WI38 (cell line): ENCODE measurements at regions not wholly inside any gene's neighbourhood (a gene's known extent, or its start where the extent isn't known, plus 50 kb on each side); places are given as distances from the start of the nearest gene placed in this dataset.
"Not testable (repeated sequence)": the region's sequence is repeated elsewhere in the genome, so short reads cannot be mapped to it uniquely, and the experiment has no call there.

ENCODE experiments used
- H3K4me3 ChIP-seq: 2 replicates; pipeline ENCODE4 v1.5.1; 2011; ENCODE audit warnings: low read depth, mild to moderate bottlenecking, control low read depth, low read length
- CTCF ChIP-seq: IDR thresholded peaks from 2 replicates; pipeline ENCODE4 v1.5.1; 2012; ENCODE audit warnings: low read depth, mild to moderate bottlenecking, control low read depth, low read length

- H3K4me3 ChIP-seq: no peak overlapping the region
- TF ChIP-seq CTCF: no peak
These were observed 443.2 kb downstream of the REEP3 start for GRCh38 chr10:63964406-63964805.

GRCh38 chr10:63965846-63966245 lies 444.6 kb downstream of the REEP3 start:
- no peak for TF ChIP-seq CTCF
- no peak overlapping the region for H3K4me3 ChIP-seq

DNA sequence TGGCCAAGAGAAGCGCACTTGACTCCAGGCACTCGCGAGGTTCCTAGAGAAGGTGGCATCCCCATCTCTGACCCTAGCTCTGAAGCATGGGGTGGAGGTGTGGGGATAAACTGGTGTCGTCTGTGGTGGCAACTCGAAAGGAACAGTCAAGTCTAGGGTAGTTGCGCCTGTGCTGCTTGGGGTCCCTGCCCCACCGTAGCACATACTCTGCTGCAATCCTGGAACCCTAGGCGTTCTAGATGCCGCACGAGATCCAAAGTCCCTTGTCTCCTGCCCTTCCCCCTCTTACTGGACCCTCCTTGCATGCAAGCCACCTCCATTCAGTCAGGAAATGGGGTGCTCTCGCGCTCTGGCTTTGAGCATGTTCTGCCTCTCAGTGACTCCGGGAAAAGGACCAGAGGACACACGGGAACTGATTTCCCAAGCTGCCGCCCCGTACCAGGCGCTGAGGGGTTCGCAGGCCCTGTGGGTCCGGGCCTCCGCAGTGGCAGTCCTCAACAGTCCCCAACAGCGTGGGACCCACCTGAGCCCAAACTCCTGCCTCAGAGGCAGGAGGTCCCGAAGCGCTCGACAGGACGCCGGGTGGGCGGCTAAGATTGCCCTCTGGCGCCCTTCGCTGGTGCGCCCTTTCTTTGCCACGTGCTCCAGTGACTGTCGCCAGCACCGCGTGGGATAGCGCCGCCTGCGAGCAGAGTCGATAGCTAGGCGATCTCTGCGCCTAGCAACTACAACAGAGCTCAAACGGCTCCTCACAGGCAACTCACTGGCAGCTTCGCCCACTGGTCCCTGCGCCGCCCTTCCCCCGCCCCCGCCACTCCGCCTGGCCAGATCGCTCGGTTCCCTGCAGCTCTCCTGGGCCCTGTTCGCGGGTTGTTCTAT lies 452.0 kb downstream of the REEP3 start:
- no peak for TF ChIP-seq CTCF
- no peak overlapping the region for H3K4me3 ChIP-seq

GRCh38 chr10:63976538-63976937 lies 455.3 kb downstream of the REEP3 start:
- no peak overlapping the region for H3K4me3 ChIP-seq
- TF ChIP-seq CTCF: no peak

DNA sequence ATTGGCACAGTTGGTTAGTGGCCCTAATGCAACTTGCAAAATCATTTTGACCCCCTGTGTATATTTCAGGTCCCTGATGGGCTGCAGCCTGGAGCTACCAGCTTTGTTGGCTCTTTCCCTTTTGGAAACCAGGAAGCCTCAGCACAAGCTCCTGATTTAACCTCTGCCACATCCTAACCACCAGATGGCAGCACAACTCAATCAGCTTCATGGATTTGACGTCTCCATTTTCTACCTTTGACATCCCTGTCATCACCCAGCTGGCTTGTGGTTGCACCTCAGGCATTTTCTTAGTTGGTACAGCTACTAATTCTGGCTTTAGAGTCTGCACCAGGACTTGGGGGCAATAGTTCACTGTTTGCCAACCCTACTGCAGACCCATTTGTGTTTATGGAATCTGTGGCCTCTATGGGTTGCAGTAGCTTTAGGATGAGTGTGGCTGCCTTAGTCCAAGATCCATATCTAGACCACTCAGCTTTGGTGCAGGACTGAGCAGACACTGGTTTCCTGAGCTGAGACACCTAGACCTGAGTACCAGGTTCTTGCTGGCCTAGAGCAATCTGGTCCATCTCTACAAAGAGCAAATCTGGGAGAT lies 456.2 kb downstream of the REEP3 start:
- H3K4me3 ChIP-seq: no peak overlapping the region
- TF ChIP-seq CTCF: no peak

DNA sequence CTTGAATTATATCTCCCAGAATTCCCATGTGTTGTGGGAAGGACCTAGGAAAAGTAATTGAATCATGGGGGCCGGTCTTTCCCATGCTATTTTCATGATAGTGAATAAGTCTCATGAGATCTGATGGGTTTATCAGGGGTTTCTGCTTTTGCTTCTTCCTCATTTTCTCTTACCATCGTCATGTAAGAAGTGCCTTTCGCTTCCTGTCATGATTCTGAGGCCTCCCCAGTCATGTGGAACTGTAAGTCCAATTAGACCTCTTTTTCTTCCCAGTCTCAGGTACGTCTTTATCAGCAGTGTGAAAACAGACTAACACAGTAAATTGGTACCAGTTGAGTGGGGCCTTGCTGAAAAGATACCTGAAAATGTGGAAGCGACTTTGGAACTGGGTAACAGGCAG lies 459.7 kb downstream of the REEP3 start:
- not testable (repeated sequence) for H3K4me3 ChIP-seq

DNA sequence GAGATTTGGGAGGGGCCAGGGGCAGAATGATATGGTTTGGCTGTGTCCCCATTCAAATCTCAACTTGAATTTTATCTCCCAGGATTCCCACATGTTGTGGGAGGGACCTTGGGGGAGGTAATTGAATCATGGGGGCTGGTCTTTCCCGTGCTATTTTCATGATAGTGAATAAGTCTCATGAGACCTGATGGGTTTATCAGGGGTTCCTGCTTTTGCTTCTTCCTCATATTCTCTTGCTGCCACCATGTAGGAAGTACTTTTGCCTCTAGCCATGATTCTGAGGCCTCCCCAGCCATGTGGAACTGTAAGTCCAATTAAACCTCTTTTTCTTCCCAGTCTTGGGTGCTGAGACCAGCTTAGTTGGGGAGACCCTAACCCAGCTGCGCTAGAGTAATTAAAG lies 462.9 kb downstream of the REEP3 start:
- H3K4me3 ChIP-seq: not testable (repeated sequence)

- no peak overlapping the region for H3K4me3 ChIP-seq
- TF ChIP-seq CTCF: no peak
These were observed 465.3 kb downstream of the REEP3 start for GRCh38 chr10:63986536-63986935.
